K562 (cell line): ENCODE measurements at regions not wholly inside any gene's neighbourhood (a gene's known extent, or its start where the extent isn't known, plus 50 kb on each side); places are given as distances from the start of the nearest gene placed in this dataset.

ENCODE experiments used
- ATAC-seq: fragments of 200-7000 bp; cut with Tn5 transposase; 3 replicates; pipeline ENCODE4 v1.9.1; 2020; ENCODE audit warnings: moderate library complexity
- BruUV-seq: library from RNA; stranded (reverse); fragments of 400-500 nt; replicated peaks from 2 replicates; lab custom pipeline; 2021; lab: Mats Ljungman, UMichigan
- CTCF ChIA-PET: fragments of 300-600 bp; formaldehyde crosslinking; extraction: SDS; loops from one replicate; lab custom pipeline; 2021; ENCODE audit warnings: low intra/inter-chr PET ratio; lab: Yijun Ruan, JAX
- POLR2A ChIA-PET: fragments of 300-600, 350-650 bp; sonication (Branson Sonifier 250); formaldehyde crosslinking; extraction: SDS; loops from one replicate; lab custom pipeline; 2021; ENCODE audit warnings: antibody characterized with exemption, inconsistent platforms; lab: Yijun Ruan, JAX
- DNase-seq, 4 experiments: peaks; one replicate each; pipeline versions ENCODE4 v3.0.0 to v3.0.0-alpha.2; 2011 to 2018; ENCODE audit warnings: low spot score in 3 of 4, mixed read lengths in 3 of 4; ENCODE audit errors: extremely low read depth in 1 of 4
- FAIRE-seq: peaks from 2 replicates; lab custom pipeline; 2011; peaks lifted over from hg19 to GRCh38; lab: Jason Lieb, UNC
- H2AFZ ChIP-seq: 2 replicates; pipeline ENCODE4 v1.6.0; 2011; ENCODE audit warnings: low read depth, low read length, control low read depth, inconsistent platforms
- H3K27ac ChIP-seq: fragments of 200-600 bp; 3 replicates; pipeline ENCODE4 v1.8.0; 2011; ENCODE audit warnings: low read depth, mild to moderate bottlenecking, control low read depth, inconsistent platforms, low read length, moderate library complexity, mixed read lengths; ENCODE audit errors: extremely low read depth
- H3K27me3 ChIP-seq, 2 experiments: fragments of 300-600 bp in 1 of 2; 2 replicates in 1 of 2; 3 replicates in 1 of 2; pipeline versions ENCODE4 v1.6.0 to v1.8.0; 2011; ENCODE audit warnings: inconsistent platforms in 2 of 2, low read length in 2 of 2, mild to moderate bottlenecking in 1 of 2, mixed read lengths in 1 of 2, moderate library complexity in 1 of 2; ENCODE audit not compliant: control insufficient read depth in 2 of 2, insufficient read depth in 2 of 2
- H3K36me3 ChIP-seq: fragments of 300-600 bp; 3 replicates; pipeline ENCODE4 v1.8.0; 2011; ENCODE audit warnings: mild to moderate bottlenecking, low read length, inconsistent platforms; ENCODE audit not compliant: control insufficient read depth, insufficient read depth
- H3K4me1 ChIP-seq, 2 experiments: fragments of 200-600 bp in 1 of 2; replicated peaks in 1 of 2; 2 replicates in 1 of 2; 3 replicates in 1 of 2; pipeline versions ENCODE4 v1.5.1 to v1.8.0; 2011; ENCODE audit warnings: inconsistent platforms in 2 of 2, low read length in 2 of 2, mild to moderate bottlenecking in 1 of 2, mixed read lengths in 1 of 2, moderate library complexity in 1 of 2; ENCODE audit not compliant: control insufficient read depth in 2 of 2, insufficient read depth in 2 of 2
- H3K4me2 ChIP-seq: 2 replicates; pipeline ENCODE4 v1.6.1; 2011; ENCODE audit warnings: low read length, control low read depth, inconsistent platforms, mixed read lengths; ENCODE audit not compliant: insufficient read depth
- H3K4me3 ChIP-seq: fragments of 200-600 bp; sonication (generic), shearing (Covaris generic); 2 replicates; pipeline ENCODE4 v1.5.1; 2016; ENCODE audit warnings: control low read depth, inconsistent platforms
- H3K79me2 ChIP-seq: fragments of 200-600 bp; 3 replicates; pipeline ENCODE4 v1.8.0; 2011; ENCODE audit warnings: low read length, inconsistent platforms; ENCODE audit not compliant: control insufficient read depth, insufficient read depth
- H3K9ac ChIP-seq, 2 experiments: 2 replicates each; pipeline versions ENCODE4 v1.6.0 to v1.6.1; 2011; ENCODE audit warnings: low read depth in 2 of 2, low read length in 2 of 2, control low read depth in 1 of 2, inconsistent platforms in 1 of 2, mild to moderate bottlenecking in 1 of 2, mixed read lengths in 1 of 2; ENCODE audit not compliant: insufficient read depth in 1 of 2
- H3K9me1 ChIP-seq: one replicate; pipeline ENCODE4 v1.6.0; 2011; ENCODE audit warnings: inconsistent platforms, mild to moderate bottlenecking, low read length, moderate library complexity; ENCODE audit not compliant: control insufficient read depth, insufficient read depth
- H3K9me3 ChIP-seq: replicated peaks from 2 replicates; pipeline ENCODE4 v1.5.1; 2011; ENCODE audit warnings: low read depth, low read length, inconsistent platforms; ENCODE audit not compliant: control insufficient read depth, insufficient read depth
- H4K20me1 ChIP-seq: replicated peaks from 2 replicates; pipeline ENCODE4 v1.6.1; 2011; ENCODE audit warnings: low read length, inconsistent platforms, mixed read lengths; ENCODE audit not compliant: control insufficient read depth, insufficient read depth
- CEBPB ChIP-seq: fragments of 450-650 bp; IDR thresholded peaks from 2 replicates; pipeline ENCODE4 v1.6.1; 2016; ENCODE audit warnings: missing genetic modification characterization, missing compliant biosample characterization
- CEBPG ChIP-seq, 3 experiments: fragments of 200-800 bp in 1 of 3; sonication (Bioruptor generic) in 1 of 3; sonication (generic) in 1 of 3; formaldehyde crosslinking in 1 of 3; IDR thresholded peaks in 2 of 3; conservative IDR thresholded peaks in 1 of 3; 2 replicates each; pipeline versions ENCODE4 v1.6.1 to v1.8.0; 2016 to 2022; ENCODE audit warnings: missing compliant biosample characterization in 2 of 3, missing genetic modification characterization in 2 of 3, mild to moderate bottlenecking in 1 of 3, missing genetic modification reagents in 1 of 3
- CEBPZ ChIP-seq: fragments of 150-350 bp; IDR thresholded peaks from 2 replicates; pipeline ENCODE4 v1.6.1; 2014; ENCODE audit warnings: low read depth, mild to moderate bottlenecking, low read length, borderline replicate concordance
- E2F3 ChIP-seq: fragments of 250-450 bp; sonication (Bioruptor Pico); IDR thresholded peaks from 2 replicates; pipeline ENCODE4 v1.4.0; 2020; ENCODE audit warnings: mild to moderate bottlenecking
- ERF ChIP-seq: fragments of 450-650 bp; formaldehyde crosslinking; IDR thresholded peaks from 2 replicates; pipeline ENCODE4 v1.4.0; 2020; ENCODE audit warnings: mild to moderate bottlenecking, mixed read lengths
- ETV6 ChIP-seq, 3 experiments: fragments of 150-350 bp in 1 of 3; sonication (generic) in 1 of 3; formaldehyde crosslinking in 1 of 3; IDR thresholded peaks; 2 replicates each; pipeline versions ENCODE4 v1.6.1 to v1.8.0; 2014 to 2022; ENCODE audit warnings: borderline replicate concordance in 2 of 3, low read depth in 2 of 3, antibody characterized with exemption in 1 of 3, low read length in 1 of 3, mild to moderate bottlenecking in 1 of 3, missing genetic modification reagents in 1 of 3
- MYBL2 ChIP-seq, 2 experiments: fragments of 450-650 bp in 1 of 2; sonication (generic) in 1 of 2; formaldehyde crosslinking in 1 of 2; IDR thresholded peaks; 2 replicates each; pipeline versions ENCODE4 v1.6.1 to v1.8.1; 2017 to 2022; ENCODE audit warnings: borderline replicate concordance in 1 of 2, inconsistent platforms in 1 of 2, low read depth in 1 of 2, mild to moderate bottlenecking in 1 of 2, missing genetic modification reagents in 1 of 2, moderate library complexity in 1 of 2
- NFE2 ChIP-seq: IDR thresholded peaks from 2 replicates; pipeline ENCODE4 v1.6.1; 2014; ENCODE audit warnings: antibody characterized with exemption, low read depth
- SAP30 ChIP-seq: fragments of 200-600 bp; sonication (generic); IDR thresholded peaks from 2 replicates; pipeline ENCODE4 v1.6.1; 2012; ENCODE audit warnings: borderline replicate concordance, low read depth, mild to moderate bottlenecking, moderate library complexity, low read length, control low read depth, inconsistent platforms; ENCODE audit not compliant: insufficient read depth, poor library complexity, severe bottlenecking
- YY1 ChIP-seq, 3 experiments: IDR thresholded peaks; 2 replicates each; pipeline ENCODE4 v1.6.1; 2011; ENCODE audit warnings: low read length in 2 of 3, mild to moderate bottlenecking in 2 of 3, moderate library complexity in 2 of 3, borderline replicate concordance in 1 of 3, control low read depth in 1 of 3, low read depth in 1 of 3; ENCODE audit not compliant: insufficient read depth in 3 of 3, insufficient replicate concordance in 2 of 3, control insufficient read depth in 1 of 3, insufficient read length in 1 of 3; ENCODE audit errors: extremely low read depth in 1 of 3
- ZBTB1 ChIP-seq: sonication (generic); formaldehyde crosslinking; IDR thresholded peaks from 2 replicates; pipeline ENCODE4 v1.8.1; 2023; ENCODE audit warnings: missing genetic modification reagents, low read depth, mild to moderate bottlenecking, borderline replicate concordance
- ZNF507 ChIP-seq: conservative IDR thresholded peaks from 2 replicates; pipeline ENCODE4 v1.6.1; 2017; ENCODE audit warnings: missing genetic modification characterization, missing compliant biosample characterization
- WGBS: fragments of 100-300 bp; shearing (Covaris generic); methylation state at CpG from one replicate; pipeline ENCODE4 v1.1.6; 2016; ENCODE audit warnings: low coverage, mixed read lengths; ENCODE audit not compliant: insufficient coverage; ENCODE audit errors: missing lambda C conversion rate; 5-methylcytosine and 5-hydroxymethylcytosine counted together
- in situ Hi-C: fragments of 300-500 bp; cut with MboI; formaldehyde crosslinking; loops from 4 replicates; pipeline ENCODE4 v1.15.0; 2018; ENCODE audit warnings: inconsistent platforms, mixed read lengths
- intact Hi-C: fragments of 100-400 bp; cut with micrococcal nuclease; formaldehyde crosslinking; loops from 2 replicates; pipeline ENCODE4 v1.14.2; 2022
- TF ChIP-seq, protein P1 (sequence below): IDR thresholded peaks from 2 replicates; pipeline ENCODE4 v1.6.1; 2011; ENCODE audit warnings: borderline replicate concordance, low read depth, mild to moderate bottlenecking, moderate library complexity, low read length; ENCODE audit not compliant: insufficient read depth, poor library complexity, severe bottlenecking

DNA sequence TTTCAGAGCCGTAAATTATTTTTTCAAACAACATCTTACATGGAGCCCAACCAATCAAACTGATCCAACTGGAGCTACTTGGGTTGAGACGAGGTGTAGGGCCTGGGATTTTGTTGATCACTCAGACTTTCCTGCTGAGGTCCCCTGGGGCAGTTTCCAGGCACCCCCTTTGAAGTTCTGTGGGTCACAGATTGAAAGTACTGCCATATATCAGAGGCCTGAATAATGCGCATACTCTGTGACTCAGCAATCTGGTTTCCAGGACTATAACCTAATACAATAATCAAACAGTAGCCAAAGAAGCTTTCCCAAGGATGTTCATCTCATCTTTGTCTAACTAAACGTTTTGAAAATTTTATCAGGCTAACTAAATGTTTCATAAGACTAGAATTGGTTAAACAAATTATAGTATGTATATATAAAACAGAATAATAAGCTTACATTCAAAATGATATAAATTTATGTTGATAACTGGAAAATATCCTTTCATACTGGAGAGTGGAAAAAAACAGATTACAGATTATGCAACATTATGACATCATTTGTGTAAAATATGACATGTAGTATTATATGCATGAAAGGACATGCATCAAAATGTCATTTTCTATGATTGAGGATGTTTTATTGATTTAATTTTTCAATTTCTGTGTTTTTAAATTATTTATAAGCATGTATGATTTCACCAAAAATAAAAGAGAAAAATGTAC lies 617.1 kb downstream of the NTRK3 start:
- H3K4me3 ChIP-seq: no peak overlapping the region
- in situ Hi-C loops: no loop called here
- no peak overlapping the region for H3K9ac ChIP-seq
- intact Hi-C loops: no loop called here
- 44% methylated on average over 4 of the region's 4 CpGs for WGBS
- H4K20me1 ChIP-seq: no peaks in the 10 kb centered on the region
- no peaks in the 10 kb centered on the region for H3K9me3 ChIP-seq
- FAIRE-seq: no peak
- no peaks in the 10 kb centered on the region for H3K27me3 ChIP-seq
- H3K36me3 ChIP-seq: peaks cover 10% of the 10 kb centered on the region; the same call in 1 of the 3 replicates
- H3K9me1 ChIP-seq: no peaks in the 10 kb centered on the region
- DNase-seq: no peak
- CTCF ChIA-PET: no interaction called here
- POLR2A ChIA-PET: no interaction called here
- peaks cover 0 to 4% of the 10 kb centered on the region in 2 experiments; a peak in 2 of 5 replicates for H3K4me1 ChIP-seq
- H3K4me2 ChIP-seq: no peak overlapping the region
- no TSS peak for BruUV-seq
- no peak overlapping the region for H2AFZ ChIP-seq
- no peak overlapping the region for H3K27ac ChIP-seq
- no peak for ATAC-seq
- peaks cover 15% of the 10 kb centered on the region; the same call in 2 of the 3 replicates for H3K79me2 ChIP-seq
- TF ChIP-seq ERF (CRISPR knock-in tag) (no peak), CEBPG (CRISPR knock-in tag; IDR thresholded peaks at IDR 0.05) (no peak), CEBPG (tag; conservative IDR thresholded peaks at IDR 0.05 in 1 of 2, IDR thresholded peaks at IDR 0.05 in 1 of 2) (peak; percentile 55 to 75; a peak in 3 of 4 replicates), CEBPZ (no peak), CEBPB (tag) (peak; percentile 57; the same call in 1 of the 2 replicates), YY1 (IDR thresholded peaks at IDR 0.05; ENCODE audit: borderline replicate concordance in 1 of 3, control insufficient read depth in 1 of 3, extremely low read depth in 1 of 3, insufficient read depth in 3 of 3, insufficient read length in 1 of 3, insufficient replicate concordance in 2 of 3, low read depth in 1 of 3, low read length in 2 of 3) (no peak), MYBL2 (IDR thresholded peaks at IDR 0.05; ENCODE audit: low read depth) (no peak), MYBL2 (CRISPR knock-in tag; IDR thresholded peaks at IDR 0.05; ENCODE audit: borderline replicate concordance) (no peak), ETV6 (IDR thresholded peaks at IDR 0.05; ENCODE audit: borderline replicate concordance in 1 of 2, low read depth in 2 of 2, low read length in 1 of 2) (no peak), ETV6 (CRISPR knock-in tag; IDR thresholded peaks at IDR 0.05; ENCODE audit: borderline replicate concordance) (no peak), ZNF507 (no peak), NFE2 (peak; percentile 34; the same call in 1 of the 2 replicates), E2F3 (CRISPR knock-in tag) (no peak), ZBTB1 (no peak), SAP30 (no peak)
- TF ChIP-seq, protein P1, sequence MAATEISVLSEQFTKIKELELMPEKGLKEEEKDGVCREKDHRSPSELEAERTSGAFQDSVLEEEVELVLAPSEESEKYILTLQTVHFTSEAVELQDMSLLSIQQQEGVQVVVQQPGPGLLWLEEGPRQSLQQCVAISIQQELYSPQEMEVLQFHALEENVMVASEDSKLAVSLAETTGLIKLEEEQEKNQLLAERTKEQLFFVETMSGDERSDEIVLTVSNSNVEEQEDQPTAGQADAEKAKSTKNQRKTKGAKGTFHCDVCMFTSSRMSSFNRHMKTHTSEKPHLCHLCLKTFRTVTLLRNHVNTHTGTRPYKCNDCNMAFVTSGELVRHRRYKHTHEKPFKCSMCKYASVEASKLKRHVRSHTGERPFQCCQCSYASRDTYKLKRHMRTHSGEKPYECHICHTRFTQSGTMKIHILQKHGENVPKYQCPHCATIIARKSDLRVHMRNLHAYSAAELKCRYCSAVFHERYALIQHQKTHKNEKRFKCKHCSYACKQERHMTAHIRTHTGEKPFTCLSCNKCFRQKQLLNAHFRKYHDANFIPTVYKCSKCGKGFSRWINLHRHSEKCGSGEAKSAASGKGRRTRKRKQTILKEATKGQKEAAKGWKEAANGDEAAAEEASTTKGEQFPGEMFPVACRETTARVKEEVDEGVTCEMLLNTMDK: no peak
